HG02571 (cell line): ENCODE measurements at regions not wholly inside any gene's neighbourhood (a gene's known extent, or its start where the extent isn't known, plus 50 kb on each side); places are given as distances from the start of the nearest gene placed in this dataset.
A peak's percentile ranks its signal among the peaks of the same experiment; 100 is the strongest.
"Not testable (repeated sequence)": the region's sequence is repeated elsewhere in the genome, so short reads cannot be mapped to it uniquely, and the experiment has no call there.

Source experiments
- ATAC-seq: cut with Tn5 transposase; IDR thresholded peaks from one replicate; pipeline ENCODE4 v1.9.1; 2021; ENCODE audit warnings: mild to moderate bottlenecking, moderate library complexity; ENCODE audit not compliant: unreplicated experiment

GRCh38 chr2:64742678-64743077 lies 89.0 kb upstream of the SERTAD2 start:
- ATAC-seq, result no peak

GRCh38 chr2:64743739-64744330 lies 90.1 kb upstream of the SERTAD2 start:
- ATAC-seq, result no peak

- ATAC-seq, result no peak
Observed at GRCh38 chr2:64745562-64745961, 91.8 kb upstream of the SERTAD2 start.

GRCh38 chr2:64747690-64748091 lies 94.0 kb upstream of the SERTAD2 start:
- ATAC-seq, result not testable (repeated sequence)

- no peak for ATAC-seq
Observed at GRCh38 chr2:64748147-64748546, 94.4 kb upstream of the SERTAD2 start.

- no peak for ATAC-seq
Observed at GRCh38 chr2:64748561-64748960, 94.8 kb upstream of the SERTAD2 start.

- ATAC-seq, result no peak
Observed at GRCh38 chr2:64749446-64749845, 95.7 kb upstream of the SERTAD2 start.

- no peak for ATAC-seq
Observed at GRCh38 chr2:64750001-64750816, 96.5 kb upstream of the SERTAD2 start.

- ATAC-seq, result peak; percentile 89
Observed at GRCh38 chr2:64750817-64751285, 97.1 kb upstream of the SERTAD2 start.

- ATAC-seq, result peak; percentile 79
Observed at GRCh38 chr2:64751286-64752260, 97.9 kb upstream of the SERTAD2 start.

GRCh38 chr2:64753399-64753798 lies 99.7 kb upstream of the SERTAD2 start:
- no peak for ATAC-seq

- ATAC-seq, result no peak
Observed at GRCh38 chr2:64754570-64754969, 100.9 kb upstream of the SERTAD2 start.

GRCh38 chr2:64757126-64757525 lies 103.4 kb upstream of the SERTAD2 start:
- ATAC-seq, result no peak

- no peak for ATAC-seq
Observed at GRCh38 chr2:64760128-64760527, 106.4 kb upstream of the SERTAD2 start.

- no peak for ATAC-seq
Observed at GRCh38 chr2:64762301-64762997, 108.7 kb upstream of the SERTAD2 start.

- ATAC-seq, result no peak
Observed at GRCh38 chr2:64763126-64763525, 109.4 kb upstream of the SERTAD2 start.

- no peak for ATAC-seq
Observed at GRCh38 chr2:64765160-64765805, 111.6 kb upstream of the SERTAD2 start.

- ATAC-seq, result no peak
Observed at GRCh38 chr2:64766841-64767669, 113.3 kb upstream of the SERTAD2 start.
